ENCODE measurements at regions not wholly inside any gene's neighbourhood (a gene's known extent, or its start where the extent isn't known, plus 50 kb on each side); places are given as distances from the start of the nearest gene placed in this dataset.

DNA sequence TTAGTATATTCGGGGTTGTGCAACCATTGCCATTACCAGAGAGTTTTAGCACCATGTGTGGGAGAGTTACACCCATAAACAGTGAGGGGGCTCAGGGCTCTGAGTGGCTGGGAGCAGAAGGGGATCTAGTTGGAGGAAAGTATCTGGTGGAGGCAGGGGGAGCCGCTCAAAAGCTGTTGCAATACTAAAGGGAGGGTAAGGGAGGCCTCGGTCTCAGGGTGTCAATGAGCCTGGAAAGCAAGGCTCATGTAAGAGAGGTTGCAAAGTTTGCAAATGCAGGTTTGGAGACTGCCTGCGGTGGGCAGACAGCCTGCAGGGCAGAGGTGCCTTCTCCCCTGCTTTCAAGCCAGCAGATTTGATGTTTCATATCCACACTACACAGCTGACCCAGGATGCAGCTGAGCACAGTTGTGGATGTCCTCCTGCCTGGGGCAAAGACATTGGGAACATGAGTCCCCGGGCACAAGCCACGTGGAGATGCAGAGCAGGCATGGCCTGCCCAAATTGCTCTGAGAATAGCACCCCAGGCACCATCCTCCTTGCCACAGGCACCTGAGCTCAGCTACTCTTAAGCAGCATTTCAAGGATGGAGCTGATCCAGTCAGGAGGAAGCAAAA lies 181.4 kb downstream of the TLE3 start:
- TF ChIP-seq CTCF (conservative IDR thresholded peaks at IDR 0.05; ENCODE audit: low read length) (no peak), EZH2phosphoT487 (IDR thresholded peaks at IDR 0.05; ENCODE audit: borderline replicate concordance) (no peak)

Data from Loucy (cell line).